Astrocyte of the cerebellum (primary cell): ENCODE measurements at regions not wholly inside any gene's neighbourhood (a gene's known extent, or its start where the extent isn't known, plus 50 kb on each side); places are given as distances from the start of the nearest gene placed in this dataset.

Experiments
- DNase-seq: peaks from one replicate; pipeline ENCODE4 v3.0.0-alpha.2; 2011; ENCODE audit warnings: low read depth
- H3K4me3 ChIP-seq: 2 replicates; pipeline ENCODE4 v1.5.1; 2011; ENCODE audit warnings: mild to moderate bottlenecking, low read depth, low read length, moderate library complexity
- in situ Hi-C: cut with HindIII; loops from 2 replicates; pipeline ENCODE4 v1.10.0; 2017; ENCODE audit warnings: low sequenced_read_pairs
- TF ChIP-seq, protein P1 (sequence below): IDR thresholded peaks from 2 replicates; pipeline ENCODE4 v1.5.1; 2012; ENCODE audit warnings: low read length, low read depth, moderate library complexity, mild to moderate bottlenecking; ENCODE audit errors: missing control alignments

GRCh38 chr15:81752546-81752942, 293.3 kb downstream of the MEX3B start:
- in situ Hi-C loops = no loop called here
- no peak overlapping the region for H3K4me3 ChIP-seq
- DNase-seq = no peak
- TF ChIP-seq, protein P1, sequence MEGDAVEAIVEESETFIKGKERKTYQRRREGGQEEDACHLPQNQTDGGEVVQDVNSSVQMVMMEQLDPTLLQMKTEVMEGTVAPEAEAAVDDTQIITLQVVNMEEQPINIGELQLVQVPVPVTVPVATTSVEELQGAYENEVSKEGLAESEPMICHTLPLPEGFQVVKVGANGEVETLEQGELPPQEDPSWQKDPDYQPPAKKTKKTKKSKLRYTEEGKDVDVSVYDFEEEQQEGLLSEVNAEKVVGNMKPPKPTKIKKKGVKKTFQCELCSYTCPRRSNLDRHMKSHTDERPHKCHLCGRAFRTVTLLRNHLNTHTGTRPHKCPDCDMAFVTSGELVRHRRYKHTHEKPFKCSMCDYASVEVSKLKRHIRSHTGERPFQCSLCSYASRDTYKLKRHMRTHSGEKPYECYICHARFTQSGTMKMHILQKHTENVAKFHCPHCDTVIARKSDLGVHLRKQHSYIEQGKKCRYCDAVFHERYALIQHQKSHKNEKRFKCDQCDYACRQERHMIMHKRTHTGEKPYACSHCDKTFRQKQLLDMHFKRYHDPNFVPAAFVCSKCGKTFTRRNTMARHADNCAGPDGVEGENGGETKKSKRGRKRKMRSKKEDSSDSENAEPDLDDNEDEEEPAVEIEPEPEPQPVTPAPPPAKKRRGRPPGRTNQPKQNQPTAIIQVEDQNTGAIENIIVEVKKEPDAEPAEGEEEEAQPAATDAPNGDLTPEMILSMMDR = no peak

DNA sequence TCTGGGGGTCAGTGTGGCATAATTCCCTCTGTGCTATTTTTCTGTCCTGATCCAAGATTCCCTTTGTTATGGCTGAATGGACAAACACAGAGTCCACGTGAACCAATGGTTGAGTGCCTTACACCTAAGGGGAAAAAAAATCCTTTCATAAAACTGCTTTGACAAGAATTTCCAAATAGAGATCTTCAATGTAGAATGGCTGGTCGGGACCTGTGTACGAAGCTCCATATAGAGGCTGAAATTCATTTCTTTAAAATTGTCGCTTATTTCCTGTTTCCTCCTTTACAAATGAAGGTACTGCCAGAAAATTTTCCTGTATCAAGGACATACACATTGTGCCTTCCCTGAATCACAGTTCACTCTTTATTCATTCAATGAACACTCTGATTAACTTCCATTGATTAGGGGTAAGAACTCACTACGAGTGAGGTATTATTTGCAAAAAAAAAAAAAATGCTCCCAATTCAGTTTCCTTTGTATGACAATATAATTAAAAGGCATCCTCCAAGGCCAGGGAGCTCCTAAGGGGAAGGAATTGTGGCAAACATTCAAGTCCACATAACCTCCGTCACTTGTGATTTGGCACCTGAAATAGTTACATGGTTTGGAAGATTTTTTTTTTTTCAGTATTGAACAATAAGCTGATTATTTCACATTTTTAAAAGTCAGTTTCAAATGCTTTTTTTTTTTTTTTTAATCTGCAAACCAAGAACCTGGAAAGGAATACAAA, 293.8 kb downstream of the MEX3B start:
- H3K4me3 ChIP-seq = no peak overlapping the region
- DNase-seq = no peak
- in situ Hi-C loops = no loop called here
- TF ChIP-seq, protein P1 = no peak

- no peak overlapping the region for H3K4me3 ChIP-seq
- TF ChIP-seq, protein P1 = no peak
- no peak for DNase-seq
- in situ Hi-C loops = no loop called here
These were observed 294.6 kb downstream of the MEX3B start for GRCh38 chr15:81751256-81751655.

DNA sequence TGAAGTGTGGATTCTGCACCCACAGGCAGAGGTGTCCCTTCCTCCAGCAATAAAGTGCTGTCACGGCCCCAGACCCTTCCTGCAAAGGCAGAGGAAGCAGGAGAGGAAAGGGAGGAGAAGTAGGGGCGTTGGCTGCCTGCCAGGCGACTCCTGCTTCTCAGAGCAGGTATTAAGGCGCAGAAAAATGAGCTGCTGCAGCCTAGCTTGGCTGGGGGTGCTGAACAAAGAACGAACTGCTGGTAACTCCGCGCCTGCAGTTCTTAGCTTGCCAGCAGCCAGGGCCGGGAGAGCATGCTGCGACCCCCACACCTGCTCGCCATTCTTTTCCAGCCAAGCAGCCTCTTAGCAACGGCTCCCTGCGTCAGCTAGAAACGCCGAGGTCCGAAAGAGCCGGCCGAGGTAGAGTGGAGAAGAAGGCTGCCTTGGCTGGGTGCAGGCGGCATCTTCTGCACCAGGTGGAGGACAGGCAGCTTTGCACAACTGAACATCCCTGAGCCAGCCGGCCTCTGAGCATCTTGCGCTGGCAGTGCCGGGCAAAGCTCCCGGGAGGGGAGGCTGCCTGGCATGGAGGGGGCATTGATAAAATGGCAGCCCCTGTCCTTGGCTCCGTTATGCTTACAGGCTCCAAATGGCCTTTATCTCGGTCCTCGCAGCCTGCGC, 296.0 kb downstream of the MEX3B start:
- in situ Hi-C loops = no loop called here
- no peak overlapping the region for H3K4me3 ChIP-seq
- no peak for DNase-seq
- TF ChIP-seq, protein P1 = no peak

- no peak for DNase-seq
- no peak overlapping the region for H3K4me3 ChIP-seq
- TF ChIP-seq, protein P1 = no peak
- in situ Hi-C loops = no loop called here
These were observed 298.3 kb downstream of the MEX3B start for GRCh38 chr15:81747482-81747881.

DNA sequence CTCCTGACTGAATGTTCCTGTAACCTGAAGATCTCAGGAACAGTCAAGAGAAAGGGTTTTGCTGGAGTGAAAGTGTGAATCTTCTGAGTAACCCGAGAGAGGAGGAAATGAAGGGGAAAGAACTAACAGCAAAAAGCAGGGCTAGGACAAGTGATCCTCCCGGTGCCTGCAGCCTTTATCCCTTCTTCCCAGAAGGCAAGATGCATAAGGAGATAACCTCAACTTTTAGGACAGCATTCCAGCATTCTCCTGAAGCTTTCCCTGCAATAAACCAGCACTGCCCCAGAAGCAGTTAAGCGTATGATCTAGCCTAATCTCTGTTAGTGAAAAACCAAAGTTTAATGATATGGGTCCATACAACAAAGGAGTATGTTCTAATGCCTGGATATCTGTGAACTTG, 298.8 kb downstream of the MEX3B start:
- TF ChIP-seq, protein P1 = no peak
- H3K4me3 ChIP-seq = no peak overlapping the region
- in situ Hi-C loops = no loop called here
- DNase-seq = no peak
